ENCODE measurements at regions not wholly inside any gene's neighbourhood (a gene's known extent, or its start where the extent isn't known, plus 50 kb on each side); places are given as distances from the start of the nearest gene placed in this dataset.

- FAIRE-seq = no peak
- intact Hi-C loops (cut with micrococcal nuclease) = no loop called here
These were observed 178.4 kb upstream of the E2F8 start for GRCh38 chr11:19419021-19419750.

More at GRCh38 chr11:19419021-19419750, 178.4 kb upstream of the E2F8 start:
- TF ChIP-seq EZH2 (IDR thresholded peaks at IDR 0.05; ENCODE audit: borderline replicate concordance, low read depth, low read length, severe bottlenecking) (no peak), FOS (IDR thresholded peaks at IDR 0.05; ENCODE audit: borderline replicate concordance, insufficient read depth, low read length) (no peak), CTCF (IDR thresholded peaks at IDR 0.05; ENCODE audit: extremely low read depth in 1 of 2, insufficient read depth in 1 of 2, low read depth in 1 of 2, low read length in 2 of 2) (no peak), POLR2AphosphoS5 (IDR thresholded peaks at IDR 0.05; ENCODE audit: insufficient read depth, low read depth, low read length) (no peak), MAX (IDR thresholded peaks at IDR 0.05; ENCODE audit: insufficient read depth, insufficient read length) (no peak), JUN (IDR thresholded peaks at IDR 0.05; ENCODE audit: borderline replicate concordance, insufficient read depth, insufficient read length, low read depth) (no peak), POLR2A (IDR thresholded peaks at IDR 0.05; ENCODE audit: low read depth, low read length) (no peak), MYC (IDR thresholded peaks at IDR 0.05; ENCODE audit: low read depth, low read length) (no peak), GATA2 (IDR thresholded peaks at IDR 0.05; ENCODE audit: insufficient read depth, insufficient read length, low read depth, low read length) (no peak)
- H3K9ac ChIP-seq (replicated peaks; ENCODE audit: extremely low read depth, insufficient read depth, low read length) = no peak overlapping the region
- dilution Hi-C loops (cut with MboI; ENCODE audit: extremely low pct_ligation_motif_present, low sequenced_read_pairs) = no loop called here
- ChIA-PET CTCF (no interaction called here), POLR2A (no interaction called here)
- H4K20me1 ChIP-seq (replicated peaks; ENCODE audit: control insufficient read depth, extremely low read depth, insufficient read depth, low read length) = no peaks in the 10 kb centered on the region
- no peaks in the 10 kb centered on the region for H3K79me2 ChIP-seq (ENCODE audit: control insufficient read depth, insufficient read depth, low read length)
- no peaks in the 10 kb centered on the region for H3K9me1 ChIP-seq (replicated peaks; ENCODE audit: control insufficient read depth, extremely low read depth, insufficient read depth, low read length)
- no peak overlapping the region for H3K4me3 ChIP-seq (replicated peaks in 1 of 3; ENCODE audit: insufficient read depth in 1 of 3, low read depth in 1 of 3, low read length in 3 of 3)
- H3K36me3 ChIP-seq (ENCODE audit: control insufficient read depth in 2 of 2, extremely low read depth in 1 of 2, insufficient read depth in 2 of 2, low read length in 2 of 2) = no peaks in the 10 kb centered on the region
- H3K27ac ChIP-seq (ENCODE audit: insufficient read depth, low read depth, low read length) = no peak overlapping the region
- no peak for DNase-seq (ENCODE audit: low read depth, low spot score)
- H2AFZ ChIP-seq (ENCODE audit: low read depth, low read length) = no peak overlapping the region
- no peak overlapping the region for H3K4me2 ChIP-seq (ENCODE audit: insufficient read depth, low read length)
- H3K4me1 ChIP-seq (ENCODE audit: control insufficient read depth, extremely low read depth, insufficient read depth, low read length) = no peaks in the 10 kb centered on the region
- BruUV-seq (replicated peaks) = no TSS peak
- no peaks in the 10 kb centered on the region for H3K9me3 ChIP-seq (replicated peaks; ENCODE audit: control insufficient read depth, insufficient read depth, low read length)
- H3K27me3 ChIP-seq (ENCODE audit: control insufficient read depth in 2 of 2, insufficient read depth in 2 of 2, low read length in 2 of 2) = peaks cover 0 to 4% of the 10 kb centered on the region in 2 experiments

Measured in endothelial cell of umbilical vein (primary cell).